KBM-7 (cell line): ENCODE measurements at regions not wholly inside any gene's neighbourhood (a gene's known extent, or its start where the extent isn't known, plus 50 kb on each side); places are given as distances from the start of the nearest gene placed in this dataset.
"Not testable (repeated sequence)": the region's sequence is repeated elsewhere in the genome, so short reads cannot be mapped to it uniquely, and the experiment has no call there.

Source experiments
- DNase-seq: peaks from one replicate; pipeline ENCODE4 v3.0.0-alpha.2; 2015
- in situ Hi-C: fragments of 300-500 bp; cut with MboI; formaldehyde crosslinking; loops from 2 replicates; pipeline ENCODE4 v1.14.3; 2020; ENCODE audit warnings: low sequenced_read_pairs, low pct_unique_long_range_greater_than_20kb, mixed read lengths

GRCh38 chr22:15822001-15822400, 132.2 kb downstream of the POTEH start:
- in situ Hi-C loops, DNase-seq: not testable (repeated sequence)

GRCh38 chr22:15823178-15823577, 133.4 kb downstream of the POTEH start:
- DNase-seq, in situ Hi-C loops: not testable (repeated sequence)

- not testable (repeated sequence) for DNase-seq
These were observed 142.4 kb downstream of the POTEH start for GRCh38 chr22:15832235-15832634.

GRCh38 chr22:15835729-15836128, 145.9 kb downstream of the POTEH start:
- DNase-seq, in situ Hi-C loops: not testable (repeated sequence)

More at GRCh38 chr22:15832235-15832634, 142.4 kb downstream of the POTEH start:
- in situ Hi-C loops, result not testable (repeated sequence)

GRCh38 chr22:15849772-15850171, 159.9 kb downstream of the POTEH start:
- in situ Hi-C loops, DNase-seq: not testable (repeated sequence)

- DNase-seq, in situ Hi-C loops: not testable (repeated sequence)
These were observed 164.0 kb downstream of the POTEH start for GRCh38 chr22:15853716-15854373.

- DNase-seq, in situ Hi-C loops: not testable (repeated sequence)
These were observed 164.6 kb downstream of the POTEH start for GRCh38 chr22:15854421-15854820.

GRCh38 chr22:15854978-15855377, 165.2 kb downstream of the POTEH start:
- DNase-seq, in situ Hi-C loops: not testable (repeated sequence)

GRCh38 chr22:15880926-15881325, 191.1 kb downstream of the POTEH start:
- in situ Hi-C loops, DNase-seq: not testable (repeated sequence)

- in situ Hi-C loops, DNase-seq: not testable (repeated sequence)
These were observed 214.5 kb downstream of the POTEH start for GRCh38 chr22:15904326-15904725.

GRCh38 chr22:15911704-15912103, 221.9 kb downstream of the POTEH start:
- in situ Hi-C loops, DNase-seq: not testable (repeated sequence)

- DNase-seq, in situ Hi-C loops: not testable (repeated sequence)
These were observed 229.3 kb downstream of the POTEH start for GRCh38 chr22:15919120-15919519.

GRCh38 chr22:15920941-15921340, 231.1 kb downstream of the POTEH start:
- in situ Hi-C loops, DNase-seq: not testable (repeated sequence)

- DNase-seq, in situ Hi-C loops: not testable (repeated sequence)
These were observed 232.3 kb downstream of the POTEH start for GRCh38 chr22:15922132-15922531.

GRCh38 chr22:15922666-15923065, 232.8 kb downstream of the POTEH start:
- in situ Hi-C loops, DNase-seq: not testable (repeated sequence)

GRCh38 chr22:15924820-15925219, 235.0 kb downstream of the POTEH start:
- DNase-seq, in situ Hi-C loops: not testable (repeated sequence)

GRCh38 chr22:15927172-15927571, 237.3 kb downstream of the POTEH start:
- DNase-seq, in situ Hi-C loops: not testable (repeated sequence)
